ENCODE measurements at regions not wholly inside any gene's neighbourhood (a gene's known extent, or its start where the extent isn't known, plus 50 kb on each side); places are given as distances from the start of the nearest gene placed in this dataset.
"Not testable (repeated sequence)": the region's sequence is repeated elsewhere in the genome, so short reads cannot be mapped to it uniquely, and the experiment has no call there.

DNA sequence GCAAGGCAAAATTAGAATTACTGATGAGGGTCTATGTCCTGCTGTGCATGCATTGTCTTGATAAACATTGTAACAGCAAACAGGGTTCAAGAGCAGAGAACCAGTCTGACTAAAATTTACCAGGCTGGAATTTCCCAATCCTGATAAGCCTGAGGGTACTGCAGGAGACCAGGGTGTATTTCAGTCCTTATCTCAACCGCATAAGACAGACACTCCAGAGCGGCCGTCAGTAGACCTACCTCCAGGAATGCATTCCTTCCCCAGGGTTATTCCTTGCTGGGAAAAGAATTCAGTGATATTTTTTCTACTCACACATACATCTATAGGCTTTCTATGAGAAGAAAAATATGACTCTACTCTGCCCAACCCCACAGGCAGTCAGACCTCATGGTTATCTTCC is 466.1 kb downstream of the SLC6A15 start:
- DNase-seq (ENCODE audit: missing footprints); ATAC-seq; intact Hi-C loops (cut with DNase I): not testable (repeated sequence)

GRCh38 chr12:84436134-84436533 is 476.5 kb downstream of the SLC6A15 start:
- intact Hi-C loops (cut with DNase I), result no loop called here
- ATAC-seq (no peak), DNase-seq (ENCODE audit: missing footprints) (no peak)

GRCh38 chr12:84435682-84436081 is 476.9 kb downstream of the SLC6A15 start:
- intact Hi-C loops (cut with DNase I), result no loop called here
- DNase-seq (ENCODE audit: missing footprints) (no peak), ATAC-seq (no peak)

DNA sequence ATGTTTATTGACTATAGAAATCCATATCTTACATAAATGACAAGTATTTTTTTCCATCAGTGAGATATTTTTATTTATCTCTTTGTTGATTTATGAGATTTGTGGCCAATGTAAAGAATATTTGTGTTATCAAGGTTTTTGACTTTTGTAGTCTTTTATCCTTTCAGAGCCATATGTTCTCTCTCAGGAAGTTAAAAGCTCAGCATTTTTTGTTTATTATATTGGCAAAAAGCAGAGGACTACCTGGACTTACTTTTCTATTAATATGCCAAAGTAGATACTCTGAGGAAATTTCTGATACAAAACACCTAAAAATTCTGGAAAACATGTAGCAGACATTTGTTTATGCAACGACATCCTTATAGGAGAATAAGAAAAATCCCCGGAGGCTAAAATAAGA is 490.3 kb downstream of the SLC6A15 start:
- intact Hi-C loops (cut with DNase I), result no loop called here
- DNase-seq (ENCODE audit: missing footprints) (no peak), ATAC-seq (no peak)

DNA sequence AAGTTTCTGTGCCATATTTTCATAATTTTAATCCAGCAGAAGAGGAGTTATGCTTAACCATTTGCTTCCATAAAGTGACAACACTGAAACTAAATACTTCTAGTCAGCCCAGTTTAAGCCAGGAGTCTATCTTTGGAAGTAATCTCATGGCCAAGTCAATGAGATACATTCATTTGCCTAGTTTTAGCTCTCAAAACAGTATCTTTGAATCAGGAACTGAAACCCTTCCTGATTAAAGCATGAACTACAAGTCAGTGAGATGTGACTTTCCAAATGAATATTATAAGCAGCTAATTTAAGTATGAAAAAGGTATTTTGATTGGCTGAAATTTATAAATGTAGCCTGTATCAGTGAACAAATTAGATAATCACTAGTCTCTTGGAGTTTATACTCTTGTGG is 491.5 kb downstream of the SLC6A15 start:
- intact Hi-C loops (cut with DNase I), result no loop called here
- DNase-seq (ENCODE audit: missing footprints), result no peak
- no peak for ATAC-seq

- intact Hi-C loops (cut with DNase I), result no loop called here
- DNase-seq (ENCODE audit: missing footprints), result no peak
- ATAC-seq, result no peak
Observed at GRCh38 chr12:84416626-84417025, 496.0 kb downstream of the SLC6A15 start.

DNA sequence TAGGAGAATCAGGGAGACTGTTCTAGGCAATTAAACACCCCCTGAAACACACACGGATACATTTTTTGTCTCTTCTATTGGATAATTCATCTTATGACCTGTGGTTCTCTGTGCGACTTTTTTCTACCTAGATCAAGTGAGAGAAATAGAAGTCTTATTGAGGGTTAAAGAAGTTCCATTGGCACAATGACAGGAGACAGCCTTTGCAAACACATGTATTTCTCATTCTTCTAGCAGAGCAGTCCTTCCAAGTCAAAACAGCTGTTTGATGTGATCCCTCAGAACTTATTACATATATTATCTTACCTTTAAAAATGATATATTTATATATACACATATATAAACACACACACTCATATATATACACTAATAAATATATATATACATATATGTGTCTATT is 496.7 kb downstream of the SLC6A15 start:
- DNase-seq (ENCODE audit: missing footprints) (no peak), ATAC-seq (no peak)
- intact Hi-C loops (cut with DNase I), result no loop called here

- no peak for ATAC-seq
- no peak for DNase-seq (ENCODE audit: missing footprints)
- intact Hi-C loops (cut with DNase I), result no loop called here
Observed at GRCh38 chr12:84413656-84414055, 498.9 kb downstream of the SLC6A15 start.

- DNase-seq (ENCODE audit: missing footprints) (no peak), ATAC-seq (no peak)
- intact Hi-C loops (cut with DNase I), result no loop called here
Observed at GRCh38 chr12:84412226-84412625, 500.4 kb downstream of the SLC6A15 start.

- intact Hi-C loops (cut with DNase I), result no loop called here
- DNase-seq (ENCODE audit: missing footprints), result no peak
- ATAC-seq, result no peak
Observed at GRCh38 chr12:84411031-84411430, 501.6 kb downstream of the SLC6A15 start.

DNA sequence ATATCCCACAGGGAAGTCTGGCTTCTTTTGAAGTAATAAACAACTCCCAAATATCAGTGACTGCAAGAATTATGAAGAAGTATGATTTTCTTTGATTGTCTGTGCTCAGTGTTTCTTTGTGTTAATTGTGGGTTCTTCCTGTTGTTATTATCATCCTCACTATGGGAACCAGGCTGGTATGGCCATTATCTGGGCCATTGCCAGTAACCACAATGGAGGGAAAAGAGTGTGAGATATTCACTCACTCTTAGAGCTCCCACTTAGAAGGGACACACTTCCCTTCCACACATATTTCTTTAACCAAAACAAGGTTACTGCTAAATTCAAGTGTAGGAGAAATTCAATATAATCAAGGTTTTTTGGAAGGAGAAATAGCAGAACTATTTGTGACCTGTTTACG is 503.7 kb downstream of the SLC6A15 start:
- DNase-seq (ENCODE audit: missing footprints), result no peak
- ATAC-seq, result no peak
- intact Hi-C loops (cut with DNase I), result no loop called here

GRCh38 chr12:84406720-84407119 is 505.9 kb downstream of the SLC6A15 start:
- DNase-seq (ENCODE audit: missing footprints); ATAC-seq; intact Hi-C loops (cut with DNase I): not testable (repeated sequence)

GRCh38 chr12:84397846-84398245 is 514.8 kb downstream of the SLC6A15 start:
- ATAC-seq (no peak), DNase-seq (ENCODE audit: missing footprints) (no peak)
- intact Hi-C loops (cut with DNase I), result loop anchor here (10.0 kb wide), 1 partner anchor 1713 kb away; the partner anchor contains the start of gene TMTC2

GRCh38 chr12:84397263-84397662 is 515.3 kb downstream of the SLC6A15 start:
- intact Hi-C loops (cut with DNase I), result loop anchor here (10.0 kb wide), 1 partner anchor 1712 kb away; the partner anchor contains the start of gene TMTC2
- DNase-seq (ENCODE audit: missing footprints) (no peak), ATAC-seq (no peak)

DNA sequence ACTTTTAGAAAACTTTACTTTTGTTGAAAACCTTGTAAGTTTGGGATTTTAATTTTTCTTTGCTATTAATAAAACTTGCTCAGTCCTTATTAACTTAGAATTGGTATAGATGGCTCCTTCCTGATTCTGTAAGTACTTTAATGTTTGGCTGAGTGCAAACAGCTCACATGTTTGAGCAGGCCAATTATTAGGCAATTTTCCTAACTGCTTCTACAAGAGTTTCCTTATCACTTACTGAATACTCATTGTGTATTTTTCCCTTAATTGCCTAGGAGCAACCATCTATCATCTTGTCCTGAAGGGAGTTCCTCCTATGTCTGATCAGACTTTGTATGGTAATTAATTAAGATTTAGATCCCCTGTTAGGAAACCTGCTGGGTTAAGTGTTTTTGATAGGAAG is 521.4 kb downstream of the SLC6A15 start:
- intact Hi-C loops (cut with DNase I), result loop anchor here (10.0 kb wide), 1 partner anchor 1706 kb away; the partner anchor contains the start of gene TMTC2
- ATAC-seq; DNase-seq (ENCODE audit: missing footprints): not testable (repeated sequence)

DNA sequence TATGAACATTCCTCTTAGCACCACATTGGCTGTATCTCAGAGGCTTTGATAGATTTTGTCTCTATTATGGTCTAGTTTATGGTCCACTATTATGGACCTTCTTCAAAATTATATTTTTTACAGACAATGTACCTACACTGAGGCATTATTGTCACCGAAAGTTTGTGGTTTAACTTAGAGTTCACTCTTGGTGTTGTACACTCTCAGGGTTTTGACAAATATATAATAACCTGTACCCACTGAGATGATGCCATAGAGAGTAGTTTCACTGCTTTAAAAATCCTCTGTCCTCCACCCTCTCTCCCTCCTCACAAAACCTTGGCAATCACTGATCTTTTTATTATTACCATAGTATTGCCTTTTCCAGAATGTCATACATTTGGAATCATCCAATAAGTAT is 528.2 kb downstream of the SLC6A15 start:
- intact Hi-C loops (cut with DNase I), result no loop called here
- no peak for DNase-seq (ENCODE audit: missing footprints)
- ATAC-seq, result no peak

DNA sequence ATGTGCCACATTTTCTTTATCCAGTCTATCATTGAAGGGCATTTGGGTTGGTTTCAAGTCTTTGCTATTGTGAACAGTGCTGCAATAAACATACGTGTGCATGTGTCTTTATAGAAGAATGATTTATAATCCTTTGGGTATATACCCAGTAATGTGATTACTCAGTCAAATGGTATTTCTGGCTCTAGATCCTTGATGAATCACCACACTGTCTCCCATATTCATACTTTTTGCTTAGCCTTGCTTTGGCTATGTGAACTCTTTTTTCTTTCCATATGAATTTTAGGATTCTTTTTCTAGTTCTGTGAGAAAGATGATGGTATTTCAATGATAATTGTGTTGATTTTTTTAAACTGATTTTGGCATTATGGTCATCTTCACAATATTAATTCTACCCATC is 530.1 kb downstream of the SLC6A15 start:
- ATAC-seq; DNase-seq (ENCODE audit: missing footprints); intact Hi-C loops (cut with DNase I): not testable (repeated sequence)

DNA sequence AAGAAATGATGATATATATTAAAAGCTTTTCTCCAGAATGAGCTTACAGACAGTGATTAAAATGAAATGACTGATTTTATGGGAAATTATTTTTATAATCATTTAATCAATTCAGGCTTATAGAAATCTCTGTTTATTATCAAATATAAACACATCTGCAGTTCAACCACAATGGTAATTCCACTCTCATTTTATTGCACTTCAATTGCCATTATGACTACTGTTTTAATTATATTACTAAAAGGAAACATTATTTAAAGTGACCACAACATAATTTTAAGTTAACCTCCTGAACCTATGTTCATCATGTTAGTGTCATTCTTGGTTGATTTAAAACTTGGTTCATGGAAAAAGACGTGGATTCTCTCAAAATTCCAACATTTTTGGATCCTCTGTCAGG is 536.3 kb downstream of the SLC6A15 start:
- intact Hi-C loops (cut with DNase I), result no loop called here
- DNase-seq (ENCODE audit: missing footprints) (no peak), ATAC-seq (no peak)

DNA sequence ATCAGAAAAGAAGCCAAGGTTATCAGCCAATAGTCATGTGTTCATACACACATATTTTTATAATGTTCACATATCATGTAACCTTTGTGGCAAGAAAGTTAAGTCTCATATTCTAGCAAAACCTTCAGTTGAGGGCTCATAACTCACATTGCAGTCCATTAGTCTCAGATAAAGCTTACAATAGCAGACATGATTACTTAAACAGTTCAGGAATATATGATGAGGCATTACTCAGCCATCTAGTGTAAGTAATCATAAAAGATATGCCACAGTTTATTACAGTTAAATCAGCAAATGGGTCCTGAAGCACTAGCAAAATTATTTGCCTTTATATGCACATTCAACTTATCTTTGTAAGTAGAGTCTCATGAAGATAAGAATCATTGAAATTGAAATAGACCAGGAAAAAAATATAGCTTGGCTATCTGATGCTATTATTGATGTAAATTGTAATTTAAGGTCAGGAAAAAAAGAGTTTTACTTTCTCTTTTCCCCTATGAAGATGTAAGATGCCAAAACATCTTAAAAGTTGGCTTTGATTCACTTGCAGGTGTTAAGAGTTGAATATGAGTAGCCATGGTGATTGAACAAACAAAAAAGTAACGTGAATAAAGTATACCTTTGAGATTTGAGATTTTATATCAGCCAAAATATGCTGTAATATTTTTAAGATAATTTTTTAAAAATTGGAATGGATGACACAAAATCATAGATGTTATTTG is 537.0 kb downstream of the SLC6A15 start:
- DNase-seq (ENCODE audit: missing footprints) (no peak), ATAC-seq (no peak)
- intact Hi-C loops (cut with DNase I), result no loop called here

DNA sequence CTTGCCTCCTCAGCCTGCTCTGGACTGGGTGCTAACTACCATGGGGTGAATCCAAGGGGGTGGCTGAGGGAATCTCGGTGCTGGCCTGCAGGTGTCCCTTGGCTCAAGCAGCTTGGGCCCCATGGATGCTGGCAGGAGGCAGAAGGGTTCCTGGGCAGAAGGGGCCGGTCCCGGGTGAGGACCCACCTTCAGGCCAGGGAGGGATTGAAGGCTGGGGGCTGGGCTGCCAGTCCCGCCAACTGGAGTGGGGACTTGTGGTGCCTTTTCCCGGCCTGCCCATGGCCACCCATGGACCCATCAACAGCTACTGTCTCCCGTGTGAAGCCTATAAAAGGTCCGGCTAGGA is 550.1 kb downstream of the SLC6A15 start:
- DNase-seq (ENCODE audit: missing footprints), result no peak
- intact Hi-C loops (cut with DNase I), result no loop called here
- ATAC-seq, result no peak

Data from Right ventricle myocardium inferior (tissue), 1 donor.